ENCODE measurements at regions not wholly inside any gene's neighbourhood (a gene's known extent, or its start where the extent isn't known, plus 50 kb on each side); places are given as distances from the start of the nearest gene placed in this dataset.

DNA sequence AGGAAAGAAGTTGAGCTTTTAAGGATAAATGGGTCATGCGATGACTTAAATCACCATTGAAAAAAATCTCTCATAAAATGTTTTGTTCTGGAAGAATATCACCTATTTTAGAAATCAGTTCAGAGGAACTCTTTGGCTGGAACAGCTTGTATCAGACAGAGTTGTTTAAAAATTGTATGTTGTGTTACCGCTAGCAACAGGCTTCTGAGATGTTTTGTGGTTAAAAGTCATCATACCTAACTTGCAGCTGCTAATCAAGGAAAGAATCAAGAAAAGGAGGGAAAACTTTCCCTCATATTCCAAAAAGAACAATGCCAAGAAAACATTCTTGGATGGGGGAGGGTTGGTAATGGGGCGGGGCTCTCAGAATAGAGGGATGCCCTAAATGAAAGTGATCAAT lies 220.7 kb upstream of the CITED2 start:
- TF ChIP-seq CTCF (conservative IDR thresholded peaks at IDR 0.05 in 1 of 2, IDR thresholded peaks at IDR 0.05 in 1 of 2; ENCODE audit: extremely low read depth in 1 of 2, insufficient read depth in 1 of 2, low read depth in 1 of 2, low read length in 2 of 2) = no peak
- no peak for TF ChIP-seq EZH2 (IDR thresholded peaks at IDR 0.05; ENCODE audit: borderline replicate concordance, low read length)

All from mammary epithelial cell (primary cell).